Stomach (tissue), 8 donors: ENCODE measurements at regions not wholly inside any gene's neighbourhood (a gene's known extent, or its start where the extent isn't known, plus 50 kb on each side); places are given as distances from the start of the nearest gene placed in this dataset.

Experiments used
- DNase-seq, 2 donors: peaks; one replicate each; pipeline versions ENCODE4 v3.0.0 to v3.0.0-alpha.2; 2013 to 2019
- H3K27ac ChIP-seq, 5 donors: fragments of 200-600 bp in 4 of 5; sonication (generic) in 4 of 5; one replicate each; pipeline ENCODE4 v1.5.1; 2013 to 2019; ENCODE audit warnings: mild to moderate bottlenecking in 1 of 5, moderate library complexity in 1 of 5
- H3K27me3 ChIP-seq, 3 donors: fragments of 200-600 bp; sonication (generic); one replicate each; pipeline ENCODE4 v1.5.1; 2017 to 2019; ENCODE audit warnings: mixed run types in 1 of 3
- H3K36me3 ChIP-seq, 4 donors: fragments of 200-600 bp; sonication (generic); 1 replicate in 3 of 4; 2 replicates in 1 of 4; pipeline ENCODE4 v1.5.1; 2016 to 2019
- H3K4me1 ChIP-seq, 4 donors: fragments of 200-600 bp; sonication (generic); one replicate each; pipeline ENCODE4 v1.5.1; 2016 to 2019
- H3K4me3 ChIP-seq, 4 donors: fragments of 200-600 bp; sonication (generic) in 3 of 4; one replicate each; pipeline ENCODE4 v1.5.1; 2016 to 2019; ENCODE audit warnings: mild to moderate bottlenecking in 1 of 4
- H3K9me3 ChIP-seq, 4 donors: fragments of 200-600 bp; sonication (generic); one replicate each; pipeline ENCODE4 v1.5.1; 2016 to 2019
- EP300 ChIP-seq: sonication (generic); formaldehyde crosslinking; IDR thresholded peaks from one replicate; pipeline ENCODE4 v1.6.1; 2017; ENCODE audit warnings: antibody characterized with exemption
- POLR2A ChIP-seq, 4 donors: fragments of 450-650 bp; IDR thresholded peaks; one replicate each; pipeline ENCODE4 v1.6.1; 2016; ENCODE audit warnings: antibody characterized with exemption in 4 of 4, control low read depth in 2 of 4, mild to moderate bottlenecking in 1 of 4, moderate library complexity in 1 of 4
- POLR2AphosphoS5 ChIP-seq, 3 donors: sonication (generic); formaldehyde crosslinking; IDR thresholded peaks; one replicate each; pipeline ENCODE4 v1.6.1; 2016; ENCODE audit warnings: antibody characterized with exemption in 3 of 3
- WGBS, 5 donors: extraction: QIAGEN DNeasy Blood & Tissue Kit in 3 of 5; methylation state at CpG; one replicate each; pipeline versions ENCODE4 v1.1.5 to v1.1.7; 2013 to 2018; 5-methylcytosine and 5-hydroxymethylcytosine counted together
- intact Hi-C: fragments of 100-400 bp; cut with DNase I; formaldehyde crosslinking; loops from one replicate; pipeline ENCODE4 v1.15.1; 2023; ENCODE audit warnings: low total_unique reads
- TF ChIP-seq, protein P1 (sequence below), 7 experiments: fragments of 450-650 bp in 4 of 7; fragments of 200-600 bp in 3 of 7; sonication (generic) in 3 of 7; IDR thresholded peaks; one replicate each; pipeline ENCODE4 v1.5.1; 2016 to 2019; ENCODE audit warnings: antibody characterized with exemption in 7 of 7, control low read depth in 2 of 7, mild to moderate bottlenecking in 1 of 7
- donor health status: healthy with polysubstance abuse.
- donor health status: Bipolar disorder and iron deficiency.
- donor health status: healthy.

- peak in 1 of 2 donors; percentile 23 for DNase-seq
- no peak overlapping the region for H3K4me3 ChIP-seq
- H3K27ac ChIP-seq, result no peak overlapping the region
- H3K4me1 ChIP-seq, result no peaks in the 10 kb centered on the region
- H3K27me3 ChIP-seq, result no peaks in the 10 kb centered on the region
- TF ChIP-seq POLR2AphosphoS5 (IDR thresholded peaks at IDR 0.05), result no peak
- no peak for TF ChIP-seq POLR2A (IDR thresholded peaks at IDR 0.05)
- no peak for TF ChIP-seq EP300
- TF ChIP-seq, protein P1, sequence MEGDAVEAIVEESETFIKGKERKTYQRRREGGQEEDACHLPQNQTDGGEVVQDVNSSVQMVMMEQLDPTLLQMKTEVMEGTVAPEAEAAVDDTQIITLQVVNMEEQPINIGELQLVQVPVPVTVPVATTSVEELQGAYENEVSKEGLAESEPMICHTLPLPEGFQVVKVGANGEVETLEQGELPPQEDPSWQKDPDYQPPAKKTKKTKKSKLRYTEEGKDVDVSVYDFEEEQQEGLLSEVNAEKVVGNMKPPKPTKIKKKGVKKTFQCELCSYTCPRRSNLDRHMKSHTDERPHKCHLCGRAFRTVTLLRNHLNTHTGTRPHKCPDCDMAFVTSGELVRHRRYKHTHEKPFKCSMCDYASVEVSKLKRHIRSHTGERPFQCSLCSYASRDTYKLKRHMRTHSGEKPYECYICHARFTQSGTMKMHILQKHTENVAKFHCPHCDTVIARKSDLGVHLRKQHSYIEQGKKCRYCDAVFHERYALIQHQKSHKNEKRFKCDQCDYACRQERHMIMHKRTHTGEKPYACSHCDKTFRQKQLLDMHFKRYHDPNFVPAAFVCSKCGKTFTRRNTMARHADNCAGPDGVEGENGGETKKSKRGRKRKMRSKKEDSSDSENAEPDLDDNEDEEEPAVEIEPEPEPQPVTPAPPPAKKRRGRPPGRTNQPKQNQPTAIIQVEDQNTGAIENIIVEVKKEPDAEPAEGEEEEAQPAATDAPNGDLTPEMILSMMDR (IDR thresholded peaks at IDR 0.05), result no peak
- intact Hi-C loops, result no loop called here
- WGBS, 5 donors, result 59 to 71% (median 67%) methylated on average over 4 of the region's 4 CpGs
- H3K9me3 ChIP-seq, result no peaks in the 10 kb centered on the region
- no peaks in the 10 kb centered on the region for H3K36me3 ChIP-seq
Measured at GRCh38 chr4:141575884-141576283, 60.5 kb upstream of the IL15 start.

GRCh38 chr4:141576585-141577110, 59.7 kb upstream of the IL15 start:
- no peaks in the 10 kb centered on the region for H3K9me3 ChIP-seq
- 83 to 94% (median 90%) methylated on average over 8 of the region's 8 CpGs for WGBS, 5 donors
- H3K4me1 ChIP-seq, result no peaks in the 10 kb centered on the region
- H3K27ac ChIP-seq, result no peak overlapping the region
- H3K36me3 ChIP-seq, result no peaks in the 10 kb centered on the region
- no peak overlapping the region for H3K4me3 ChIP-seq
- no peak for DNase-seq
- intact Hi-C loops, result no loop called here
- no peak for TF ChIP-seq EP300
- no peak for TF ChIP-seq POLR2AphosphoS5 (IDR thresholded peaks at IDR 0.05)
- TF ChIP-seq, protein P1 (IDR thresholded peaks at IDR 0.05), result no peak
- no peak for TF ChIP-seq POLR2A (IDR thresholded peaks at IDR 0.05)
- H3K27me3 ChIP-seq, result no peaks in the 10 kb centered on the region

GRCh38 chr4:141578451-141578850, 57.9 kb upstream of the IL15 start:
- H3K36me3 ChIP-seq, result no peaks in the 10 kb centered on the region
- intact Hi-C loops, result no loop called here
- H3K27me3 ChIP-seq, result no peaks in the 10 kb centered on the region
- no peak overlapping the region for H3K27ac ChIP-seq
- no peak overlapping the region for H3K4me3 ChIP-seq
- H3K4me1 ChIP-seq, result no peaks in the 10 kb centered on the region
- DNase-seq, result no peak
- TF ChIP-seq POLR2AphosphoS5 (IDR thresholded peaks at IDR 0.05), result no peak
- no peak for TF ChIP-seq POLR2A (IDR thresholded peaks at IDR 0.05)
- TF ChIP-seq, protein P1 (IDR thresholded peaks at IDR 0.05), result no peak
- no peaks in the 10 kb centered on the region for H3K9me3 ChIP-seq

DNA sequence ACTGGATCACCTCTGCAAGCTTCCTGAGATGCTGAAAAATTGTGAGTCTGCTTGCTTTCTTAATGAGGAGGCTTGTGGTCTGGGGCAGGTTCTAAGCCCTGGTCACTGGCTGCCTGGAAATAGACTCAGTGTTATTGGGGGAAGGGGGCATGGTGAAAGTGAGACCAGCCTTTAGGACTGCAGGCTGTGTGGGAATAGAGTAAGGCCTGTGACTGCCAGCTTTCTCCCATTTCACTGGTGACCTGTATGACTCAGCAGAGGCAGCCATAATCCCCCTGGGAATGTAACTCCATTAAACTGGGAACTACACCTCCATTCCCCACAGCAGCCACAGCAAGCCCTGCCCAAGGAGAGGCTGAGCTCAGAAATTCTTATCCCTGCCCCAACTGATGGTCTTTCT, 55.9 kb upstream of the IL15 start:
- no peaks in the 10 kb centered on the region for H3K4me1 ChIP-seq
- no peak for TF ChIP-seq EP300
- TF ChIP-seq, protein P1 (IDR thresholded peaks at IDR 0.05), result no peak
- no peak for TF ChIP-seq POLR2A (IDR thresholded peaks at IDR 0.05)
- no peak for TF ChIP-seq POLR2AphosphoS5 (IDR thresholded peaks at IDR 0.05)
- no peaks in the 10 kb centered on the region for H3K27me3 ChIP-seq
- no peaks in the 10 kb centered on the region for H3K9me3 ChIP-seq
- DNase-seq, result no peak
- H3K36me3 ChIP-seq, result no peaks in the 10 kb centered on the region
- H3K4me3 ChIP-seq, result no peak overlapping the region
- no peak overlapping the region for H3K27ac ChIP-seq
- intact Hi-C loops, result no loop called here
